ENCODE measurements at regions not wholly inside any gene's neighbourhood (a gene's known extent, or its start where the extent isn't known, plus 50 kb on each side); places are given as distances from the start of the nearest gene placed in this dataset.

- Histone ChIP-seq H3K27me3 (ENCODE audit: insufficient read depth, low read length) (no peaks in the 10 kb centered on the region), H3K9me3 (ENCODE audit: low read depth, low read length) (no peaks in the 10 kb centered on the region), H3K4me2 (ENCODE audit: insufficient read depth, low read length) (no peak overlapping the region), H2AFZ (ENCODE audit: low read length) (no peak overlapping the region), H3K79me2 (ENCODE audit: insufficient read depth, low read length) (no peaks in the 10 kb centered on the region), H3K4me1 (ENCODE audit: insufficient read depth, low read length) (no peaks in the 10 kb centered on the region), H3K36me3 (ENCODE audit: insufficient read depth, low read length) (no peaks in the 10 kb centered on the region), H3K4me3 (ENCODE audit: insufficient read depth, low read length) (no peak overlapping the region), H4K20me1 (ENCODE audit: insufficient read depth, low read length) (no peaks in the 10 kb centered on the region), H3K27ac (ENCODE audit: low read depth, low read length) (no peak overlapping the region)
- DNase-seq (ENCODE audit: insufficient read length, low spot score, missing footprints): peak; percentile 55
- TF ChIP-seq CTCF (IDR thresholded peaks at IDR 0.05; ENCODE audit: extremely low read depth, low read depth, low read length): no peak
Measured at GRCh38 chr2:2941205-2941604, 436.4 kb downstream of the EIPR1 start.

GRCh38 chr2:2940702-2941101 lies 436.9 kb downstream of the EIPR1 start:
- Histone ChIP-seq H3K9me3 (ENCODE audit: low read depth, low read length) (no peaks in the 10 kb centered on the region), H4K20me1 (ENCODE audit: insufficient read depth, low read length) (no peaks in the 10 kb centered on the region), H3K27me3 (ENCODE audit: insufficient read depth, low read length) (no peaks in the 10 kb centered on the region), H3K79me2 (ENCODE audit: insufficient read depth, low read length) (no peaks in the 10 kb centered on the region), H2AFZ (ENCODE audit: low read length) (no peak overlapping the region), H3K4me3 (ENCODE audit: insufficient read depth, low read length) (no peak overlapping the region), H3K27ac (ENCODE audit: low read depth, low read length) (no peak overlapping the region), H3K36me3 (ENCODE audit: insufficient read depth, low read length) (no peaks in the 10 kb centered on the region), H3K4me1 (ENCODE audit: insufficient read depth, low read length) (no peaks in the 10 kb centered on the region), H3K4me2 (ENCODE audit: insufficient read depth, low read length) (no peak overlapping the region)
- DNase-seq (ENCODE audit: insufficient read length, low spot score, missing footprints): no peak
- no peak for TF ChIP-seq CTCF (IDR thresholded peaks at IDR 0.05; ENCODE audit: extremely low read depth, low read depth, low read length)

GRCh38 chr2:2940061-2940460 lies 437.6 kb downstream of the EIPR1 start:
- no peak overlapping the region for H3K27ac ChIP-seq (ENCODE audit: low read depth, low read length)
- no peak overlapping the region for H3K4me3 ChIP-seq (ENCODE audit: insufficient read depth, low read length)
- H2AFZ ChIP-seq (ENCODE audit: low read length): no peak overlapping the region
- H3K36me3 ChIP-seq (ENCODE audit: insufficient read depth, low read length): no peaks in the 10 kb centered on the region
- TF ChIP-seq CTCF (IDR thresholded peaks at IDR 0.05; ENCODE audit: extremely low read depth, low read depth, low read length): no peak
- H3K79me2 ChIP-seq (ENCODE audit: insufficient read depth, low read length): no peaks in the 10 kb centered on the region
- H3K27me3 ChIP-seq (ENCODE audit: insufficient read depth, low read length): no peaks in the 10 kb centered on the region
- no peak overlapping the region for H3K4me2 ChIP-seq (ENCODE audit: insufficient read depth, low read length)
- H4K20me1 ChIP-seq (ENCODE audit: insufficient read depth, low read length): no peaks in the 10 kb centered on the region
- H3K9me3 ChIP-seq (ENCODE audit: low read depth, low read length): no peaks in the 10 kb centered on the region
- no peak for DNase-seq (ENCODE audit: insufficient read length, low spot score, missing footprints)
- H3K4me1 ChIP-seq (ENCODE audit: insufficient read depth, low read length): no peaks in the 10 kb centered on the region

GRCh38 chr2:2939078-2939795 lies 438.4 kb downstream of the EIPR1 start:
- Histone ChIP-seq H2AFZ (ENCODE audit: low read length) (no peak overlapping the region), H3K9me3 (ENCODE audit: low read depth, low read length) (no peaks in the 10 kb centered on the region), H3K79me2 (ENCODE audit: insufficient read depth, low read length) (no peaks in the 10 kb centered on the region), H3K4me2 (ENCODE audit: insufficient read depth, low read length) (no peak overlapping the region), H3K4me1 (ENCODE audit: insufficient read depth, low read length) (no peaks in the 10 kb centered on the region), H3K4me3 (ENCODE audit: insufficient read depth, low read length) (no peak overlapping the region), H3K36me3 (ENCODE audit: insufficient read depth, low read length) (no peaks in the 10 kb centered on the region), H3K27me3 (ENCODE audit: insufficient read depth, low read length) (no peaks in the 10 kb centered on the region), H4K20me1 (ENCODE audit: insufficient read depth, low read length) (no peaks in the 10 kb centered on the region), H3K27ac (ENCODE audit: low read depth, low read length) (no peak overlapping the region)
- no peak for DNase-seq (ENCODE audit: insufficient read length, low spot score, missing footprints)
- no peak for TF ChIP-seq CTCF (IDR thresholded peaks at IDR 0.05; ENCODE audit: extremely low read depth, low read depth, low read length)

All from osteoblast (primary cell).